Stimulated activated CD4-positive, alpha-beta T cell treated with anti-CD3 and anti-CD28 coated beads, Interleukin-15, amount 100 ng/mL, for 48 hours (primary cell): ENCODE measurements at regions not wholly inside any gene's neighbourhood (a gene's known extent, or its start where the extent isn't known, plus 50 kb on each side); places are given as distances from the start of the nearest gene placed in this dataset.

Source experiments
- DNase-seq, 2 donors: peaks; one replicate each; pipeline ENCODE4 v3.0.0-alpha.2; 2020; ENCODE audit warnings: low read depth in 2 of 2

DNA sequence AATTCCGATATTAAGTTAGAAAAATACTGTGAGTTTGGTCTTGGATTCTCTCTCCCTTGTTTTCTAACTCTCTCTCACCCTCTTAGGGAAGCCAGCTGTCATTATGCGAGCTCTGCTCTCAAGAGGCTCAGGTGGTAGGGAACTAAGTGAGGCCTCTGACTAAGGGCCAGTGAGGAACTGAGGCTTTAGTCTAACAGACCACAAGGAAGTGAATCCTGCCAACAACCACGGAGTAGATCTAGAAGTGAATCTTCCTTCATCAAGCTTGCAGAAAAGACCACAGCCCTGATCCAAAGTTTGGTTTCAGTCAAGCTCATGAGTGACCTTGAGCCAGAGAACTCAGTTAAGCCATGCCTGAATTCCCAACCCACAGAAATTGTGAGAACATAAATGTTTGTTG, 180.1 kb upstream of the PRMT6 start:
- no peak for DNase-seq

DNA sequence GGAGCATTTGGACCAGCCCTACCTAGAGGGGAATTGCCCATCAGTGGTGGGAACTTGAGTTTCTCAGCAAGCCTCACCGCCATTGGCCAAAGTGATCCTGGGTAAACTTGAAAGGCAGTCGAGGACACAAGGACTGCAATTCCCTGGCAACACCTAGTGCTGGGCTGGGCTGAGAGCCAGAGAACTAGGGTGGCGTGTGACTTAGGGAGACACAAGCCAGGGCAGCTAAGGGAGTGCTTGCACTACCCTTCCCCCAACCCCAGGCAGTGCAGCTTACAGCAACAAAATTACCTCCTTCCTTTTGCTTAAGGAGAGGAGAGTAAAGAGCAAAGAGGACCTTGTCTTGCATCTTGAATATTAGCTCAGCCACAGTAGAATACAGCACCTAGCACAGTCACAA, 176.9 kb upstream of the PRMT6 start:
- DNase-seq = no peak

DNA sequence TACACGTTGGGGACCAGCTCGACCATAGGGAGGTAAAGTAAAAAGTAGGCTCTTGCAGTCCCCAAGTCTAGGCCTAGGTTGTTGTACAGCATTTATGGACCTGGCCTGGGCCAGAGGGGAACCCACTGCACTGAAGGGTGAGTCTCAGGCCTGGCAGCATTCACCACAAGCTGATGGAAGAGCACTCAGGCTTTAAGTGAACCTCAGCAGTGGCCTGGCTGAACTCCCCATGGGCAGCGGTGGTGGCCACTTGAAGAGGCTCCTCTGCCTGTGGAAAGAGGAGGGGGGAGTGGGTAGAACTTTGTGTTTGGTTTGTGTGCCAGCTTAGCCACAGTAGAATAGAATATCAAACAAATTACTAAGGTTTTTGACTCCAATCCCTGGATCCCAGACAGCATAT, 176.2 kb upstream of the PRMT6 start:
- no peak for DNase-seq

DNA sequence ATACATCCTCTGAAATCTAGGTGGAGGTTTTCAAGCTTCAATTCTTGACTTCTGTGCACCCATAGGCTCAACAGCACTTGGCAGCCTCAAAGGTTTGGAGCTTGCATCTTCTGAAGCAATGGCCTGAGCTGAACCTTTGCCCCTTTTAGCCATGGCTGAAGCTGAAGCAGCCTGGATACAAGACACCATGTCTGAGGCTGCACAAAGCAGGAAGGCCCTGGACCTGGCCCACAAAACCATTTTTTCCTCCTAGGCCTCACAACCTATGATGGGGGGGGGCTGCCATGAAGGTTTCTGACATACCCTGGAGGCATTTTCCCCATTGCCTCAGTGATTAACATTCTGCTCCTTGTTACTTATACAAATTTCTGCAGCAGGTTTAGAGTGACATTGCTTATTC, 173.3 kb upstream of the PRMT6 start:
- no peak for DNase-seq

DNA sequence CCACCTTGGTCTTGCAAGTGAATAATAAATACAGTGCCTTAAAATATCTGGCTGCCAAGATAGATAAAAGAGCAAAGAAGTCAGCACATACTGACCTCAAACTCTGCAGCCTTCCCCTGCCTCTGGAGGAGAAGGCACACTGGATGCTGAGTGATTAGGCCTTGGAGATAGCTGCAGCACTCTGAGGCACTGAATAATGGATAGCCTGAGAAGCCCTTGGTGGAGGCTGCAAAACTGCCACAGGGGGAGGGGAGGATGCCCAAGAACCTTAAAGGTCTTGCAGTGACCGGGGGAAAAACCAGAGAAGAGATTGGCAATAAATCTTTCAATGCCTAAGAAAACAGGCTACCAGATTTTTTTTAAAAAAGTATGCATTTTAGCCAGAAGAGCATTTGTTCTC, 167.4 kb upstream of the PRMT6 start:
- DNase-seq = no peak

DNA sequence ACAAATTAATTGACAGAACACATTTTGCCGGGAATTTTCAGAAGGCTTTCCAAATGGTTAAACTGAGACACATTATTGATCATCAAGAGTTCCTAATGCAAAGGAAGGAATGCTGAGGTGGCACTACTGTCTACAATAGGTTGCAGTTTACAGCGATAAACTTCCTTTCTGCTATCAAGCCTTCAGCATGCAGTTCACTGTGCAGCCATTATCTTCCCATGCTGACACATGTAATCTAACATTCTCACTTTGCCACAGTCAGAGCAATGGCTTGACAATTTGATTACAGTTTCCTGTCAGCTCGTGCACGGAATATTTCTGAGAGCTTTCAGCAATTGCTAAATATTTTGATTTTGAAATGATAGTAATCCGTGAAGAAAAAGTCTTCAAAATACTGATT, 166.9 kb upstream of the PRMT6 start:
- DNase-seq = no peak

DNA sequence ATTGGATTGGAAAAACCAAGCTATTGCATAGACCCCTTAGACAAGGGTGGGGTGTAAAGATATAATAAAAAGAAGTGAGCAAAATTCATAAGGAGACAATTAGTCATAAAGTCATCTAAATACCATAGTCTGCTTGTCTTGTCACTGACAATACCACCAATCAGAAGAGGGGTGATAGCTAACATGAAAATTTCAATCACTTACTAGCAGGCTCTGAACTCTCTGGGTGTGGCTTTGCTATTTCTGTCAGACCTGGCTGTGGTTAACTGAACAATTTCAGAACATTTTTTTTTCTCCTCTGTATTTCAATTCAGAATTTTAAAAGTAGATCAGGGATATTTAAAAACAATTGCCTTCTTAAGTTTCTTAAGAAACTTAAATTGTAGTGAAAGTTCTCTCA, 158.5 kb upstream of the PRMT6 start:
- no peak for DNase-seq

DNA sequence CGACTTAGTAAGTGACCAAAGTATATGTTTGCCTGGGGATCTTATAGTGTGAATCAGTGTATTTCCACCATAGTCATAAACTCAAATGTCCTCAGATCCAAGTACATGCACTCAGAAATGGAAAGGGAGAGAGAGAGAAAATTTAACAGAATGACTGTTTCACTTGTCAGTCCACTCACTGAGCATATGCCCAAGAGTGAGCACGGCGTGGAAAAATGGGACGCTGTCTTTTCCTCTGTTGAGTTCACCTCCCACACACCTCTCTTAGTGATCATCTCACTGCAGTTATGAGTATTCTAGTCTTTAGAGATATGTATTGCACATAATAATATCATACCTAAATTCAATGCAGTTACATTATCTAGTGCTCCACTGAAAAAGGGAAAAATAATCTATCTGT, 156.8 kb upstream of the PRMT6 start:
- DNase-seq = no peak

DNA sequence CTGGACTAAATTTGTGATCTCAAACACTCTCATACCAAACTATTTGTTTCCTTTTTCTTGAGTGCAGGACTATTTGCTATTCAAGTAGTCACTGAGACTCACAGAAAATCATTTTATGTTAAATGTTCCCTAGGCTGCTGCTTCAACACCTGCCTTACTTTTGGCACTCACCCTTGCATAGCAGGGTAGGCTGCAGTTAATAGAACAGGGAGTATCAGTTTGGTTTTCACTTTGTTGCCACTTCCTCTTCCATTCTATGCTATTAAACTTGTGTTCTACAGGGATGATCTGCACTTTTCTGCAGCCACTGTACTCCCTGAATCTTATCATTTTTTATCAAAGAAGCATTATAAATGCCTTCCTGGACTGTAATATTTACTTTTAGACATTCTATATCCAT, 148.7 kb upstream of the PRMT6 start:
- DNase-seq = no peak

DNA sequence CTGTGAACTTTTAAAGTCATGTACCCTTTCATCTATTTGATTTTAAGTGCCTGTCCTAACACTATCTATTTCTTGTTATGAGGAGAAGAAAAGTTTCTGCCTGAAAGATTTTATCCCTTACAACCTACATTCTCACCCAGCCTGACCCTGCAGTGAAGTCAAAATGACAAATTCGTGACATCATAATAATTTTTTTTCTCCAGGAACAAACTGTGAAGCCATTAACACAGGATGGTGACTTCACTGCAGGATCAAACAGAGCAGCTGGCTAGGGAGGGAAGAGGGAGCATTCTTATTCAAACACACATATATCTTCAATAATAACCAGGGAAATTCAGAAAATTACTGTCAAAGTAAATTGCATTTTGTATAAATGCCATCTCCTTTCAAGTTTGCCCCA, 147.8 kb upstream of the PRMT6 start:
- DNase-seq = no peak

DNA sequence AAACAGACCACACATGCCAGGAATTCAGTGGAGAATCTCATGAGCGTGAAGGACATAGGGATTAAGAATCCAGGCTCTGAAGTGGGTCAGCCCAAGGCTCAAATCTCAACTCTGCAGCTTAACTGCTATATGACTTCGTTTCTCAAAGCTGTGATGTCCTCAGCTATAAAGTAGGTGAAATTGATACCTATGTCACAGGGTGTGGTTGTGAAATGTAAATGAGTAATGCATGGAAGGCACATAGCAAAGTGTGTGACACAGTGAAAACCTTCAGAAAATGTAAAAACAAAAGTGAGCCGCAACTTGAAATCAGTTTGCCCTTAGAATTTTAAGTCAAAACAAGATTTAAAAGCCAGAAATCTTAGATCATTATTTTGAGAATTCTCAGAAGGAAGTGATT, 145.7 kb upstream of the PRMT6 start:
- DNase-seq = no peak

DNA sequence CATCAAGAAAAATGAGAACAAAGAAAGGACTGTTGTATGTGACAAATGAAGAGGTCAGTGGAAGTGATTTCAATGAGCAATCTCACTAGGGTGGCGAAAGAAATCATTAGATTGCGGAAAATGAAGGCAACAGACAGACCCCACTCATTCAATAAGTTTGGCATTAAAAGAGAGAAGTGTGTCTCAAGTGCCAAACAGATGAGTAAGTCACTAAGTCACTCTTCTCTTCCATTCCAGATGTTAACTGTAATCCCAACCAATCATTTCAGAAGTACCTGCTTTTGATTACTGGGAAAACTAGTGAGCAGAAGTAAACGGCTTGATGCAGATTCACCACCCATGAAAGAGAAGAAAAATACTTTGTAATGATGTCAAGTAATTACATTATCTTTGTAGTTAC, 144.3 kb upstream of the PRMT6 start:
- DNase-seq = no peak

DNA sequence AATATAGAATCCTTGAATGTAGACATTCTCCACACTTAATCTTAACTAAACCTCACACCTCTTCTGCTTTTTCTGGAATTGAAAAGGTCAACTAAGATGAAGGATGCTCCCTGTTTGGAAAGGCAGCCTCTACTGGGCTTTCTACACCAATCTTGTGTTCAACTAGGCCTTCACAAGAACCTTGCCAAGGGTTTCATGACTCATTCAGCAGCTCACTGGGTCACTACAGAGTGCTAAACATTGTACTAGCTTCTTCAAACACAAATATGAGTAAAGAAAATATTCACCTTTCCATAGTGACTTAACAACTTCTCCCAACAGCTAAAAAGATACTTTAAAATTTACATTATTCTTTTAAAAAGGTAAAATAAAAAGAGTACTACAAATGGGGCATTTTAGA, 135.3 kb upstream of the PRMT6 start:
- DNase-seq = no peak

DNA sequence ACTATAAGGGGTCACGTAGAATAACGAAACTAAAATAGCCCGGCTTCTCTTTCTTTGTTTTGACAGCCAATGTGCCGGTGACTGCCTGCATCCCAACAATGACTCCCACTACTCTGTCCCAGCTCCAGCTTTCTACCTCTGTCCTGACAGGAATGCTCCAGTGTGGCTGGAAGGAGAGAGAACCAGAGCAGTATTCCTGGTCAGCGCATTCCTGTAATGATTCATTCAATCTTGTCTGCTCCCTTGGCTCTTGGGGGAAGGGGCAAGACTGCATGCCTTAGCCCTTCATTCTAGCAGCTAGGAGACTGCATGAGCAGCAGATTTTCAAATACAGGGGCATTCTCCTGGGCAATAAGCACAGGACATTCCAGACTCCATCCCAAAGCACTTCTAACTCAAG, 132.1 kb upstream of the PRMT6 start:
- DNase-seq = no peak

DNA sequence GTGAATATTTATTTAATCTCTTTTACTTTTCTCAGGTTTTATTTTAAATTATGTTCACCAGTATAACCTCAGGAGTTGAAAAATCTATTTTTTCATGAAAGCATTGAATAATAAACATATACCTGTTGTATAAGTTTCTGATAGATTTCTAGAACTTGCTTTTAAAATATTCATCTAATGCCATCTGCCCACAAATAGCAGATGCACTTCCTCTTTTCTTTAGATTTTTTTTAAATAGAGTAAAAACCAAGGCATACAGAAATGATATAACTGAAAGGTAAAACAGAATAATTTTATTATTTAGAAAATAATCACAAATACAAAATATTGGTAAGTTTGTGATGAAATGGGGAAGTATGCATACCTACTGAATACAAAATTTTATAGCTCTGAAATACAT, 130.7 kb upstream of the PRMT6 start:
- DNase-seq = no peak

DNA sequence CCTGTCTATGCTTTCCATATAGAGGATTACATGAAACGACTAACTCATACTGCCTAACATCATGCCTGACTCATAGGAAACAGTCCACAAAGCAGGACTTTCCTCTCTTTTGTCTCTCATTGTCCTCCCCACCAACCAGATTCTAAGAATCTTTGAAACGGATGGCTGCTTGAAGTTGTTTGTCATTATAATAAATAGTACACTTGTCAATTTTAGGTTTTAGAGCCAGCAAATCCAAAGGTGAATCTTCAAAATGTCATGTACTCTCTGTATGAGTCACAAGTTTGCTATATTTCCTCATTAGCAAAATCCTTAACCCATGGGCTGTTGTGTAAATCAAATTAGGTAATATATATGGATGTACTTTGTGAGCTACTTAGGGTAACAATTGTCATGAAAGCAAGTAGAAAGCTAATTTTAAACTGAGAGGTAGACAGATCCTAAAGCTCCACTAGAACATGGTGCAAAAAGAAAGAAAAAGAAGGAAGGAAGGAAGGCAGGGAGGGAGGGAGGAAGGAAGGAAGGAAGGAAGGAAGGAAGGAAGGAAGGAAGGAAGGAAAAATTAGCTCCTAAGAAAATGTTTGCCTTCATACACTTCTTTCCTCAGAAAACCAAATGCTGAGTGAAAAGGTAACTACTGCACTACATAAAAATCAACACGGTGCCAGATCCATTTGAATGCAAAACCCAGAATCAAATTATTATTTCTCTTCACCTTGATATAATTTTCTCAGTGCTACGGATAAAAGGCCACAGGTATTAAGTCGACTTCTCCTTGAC, 129.5 kb upstream of the PRMT6 start:
- no peak for DNase-seq

DNA sequence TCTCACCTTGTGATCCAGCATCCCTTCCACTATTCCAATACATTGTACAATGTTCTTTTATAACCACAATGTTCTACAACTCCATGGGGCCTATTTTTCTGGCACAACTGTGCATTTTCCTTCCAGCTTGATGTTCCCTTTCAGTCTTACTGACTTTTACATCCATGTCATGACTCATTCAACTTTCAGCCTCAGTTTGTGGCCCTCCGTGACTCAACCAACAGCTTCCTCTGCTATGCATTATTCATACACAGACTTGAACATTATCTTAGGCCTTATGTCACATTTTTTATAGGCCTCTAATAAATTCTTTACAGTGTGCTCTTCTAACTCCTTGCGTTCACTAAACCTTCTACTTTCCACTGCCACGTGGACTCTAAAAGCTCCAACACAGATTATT, 119.4 kb upstream of the PRMT6 start:
- DNase-seq = no peak

DNA sequence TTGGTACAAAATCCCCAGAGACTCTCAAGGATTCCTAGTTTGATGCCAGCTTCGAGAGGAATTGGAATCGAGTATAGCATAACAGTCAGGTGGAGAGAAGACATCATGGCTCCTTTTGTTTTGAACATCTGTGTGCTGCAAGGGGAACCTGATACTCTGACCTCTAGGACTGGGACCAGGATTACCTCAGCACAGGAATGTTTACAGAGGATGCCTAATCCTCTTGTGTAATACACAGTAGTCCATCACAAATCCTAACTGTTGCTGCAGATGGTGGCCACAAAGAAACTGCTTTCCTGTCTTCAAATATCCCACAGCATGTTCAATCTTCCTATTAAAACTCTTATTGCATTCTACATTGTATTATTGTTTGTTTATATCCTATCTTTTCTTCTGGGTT, 111.8 kb upstream of the PRMT6 start:
- no peak for DNase-seq

DNA sequence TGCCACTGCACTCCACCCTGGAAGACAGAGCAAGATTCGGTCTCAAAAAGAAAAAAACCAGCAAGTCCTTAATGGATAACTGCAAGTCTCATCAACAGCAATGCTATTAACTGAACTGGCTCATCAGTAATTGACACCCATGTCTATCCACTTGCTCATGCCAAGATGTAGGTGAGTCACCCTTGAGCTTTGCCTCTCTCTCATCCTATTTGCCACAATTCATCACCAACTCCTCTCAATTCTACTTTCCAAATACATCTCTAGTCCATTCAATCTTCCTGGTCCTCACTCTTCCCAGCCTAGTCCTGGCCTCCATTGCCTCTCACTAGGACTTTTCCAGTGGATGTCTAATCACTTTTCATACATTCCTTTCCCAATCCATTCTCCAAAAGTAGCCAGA, 103.7 kb upstream of the PRMT6 start:
- no peak for DNase-seq

DNA sequence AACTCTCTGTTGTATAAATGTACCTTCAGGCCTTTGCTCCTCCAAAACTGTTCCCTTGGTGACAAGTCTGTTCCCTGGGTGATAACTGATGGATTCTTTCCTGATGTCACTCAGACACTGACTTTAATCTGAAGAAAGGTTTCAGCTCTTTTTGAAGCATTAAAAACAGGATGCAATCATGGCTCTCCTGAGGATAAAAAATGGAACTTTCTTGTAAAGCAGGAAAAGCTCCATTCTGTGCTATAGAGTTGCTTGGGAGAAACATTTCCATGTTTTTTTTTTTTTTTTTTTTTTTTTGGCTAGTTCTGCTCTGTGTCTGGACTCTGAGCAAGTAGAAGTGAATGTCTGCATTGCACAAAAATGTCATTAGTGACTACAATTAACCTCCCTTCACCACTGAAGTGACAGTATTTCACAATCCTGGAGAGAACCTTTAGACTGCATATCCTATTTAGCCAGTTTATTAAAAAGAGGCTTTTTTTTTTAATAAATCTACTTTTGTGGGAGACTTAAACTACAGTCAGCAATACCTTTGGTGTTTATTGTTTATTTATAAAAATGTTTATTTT, 101.7 kb upstream of the PRMT6 start:
- DNase-seq = no peak

DNA sequence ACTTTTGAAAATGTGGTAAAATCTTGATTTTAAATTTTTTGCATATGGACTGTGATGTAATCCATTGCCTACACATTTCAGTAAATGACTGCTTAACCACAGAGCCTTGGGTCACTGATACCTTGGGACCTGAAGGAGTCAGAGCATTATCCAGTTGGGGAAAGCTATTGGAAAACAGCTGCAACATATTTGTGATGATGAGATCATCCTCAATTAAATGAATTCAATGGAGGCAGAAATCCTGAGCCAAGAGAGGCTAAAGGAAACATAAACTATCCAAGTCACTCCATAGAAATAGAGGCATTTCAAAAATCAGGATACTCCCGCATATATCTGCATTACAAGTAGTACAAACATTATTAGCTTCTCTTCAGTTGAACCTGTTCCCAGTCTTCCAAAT, 99.8 kb upstream of the PRMT6 start:
- DNase-seq = no peak

DNA sequence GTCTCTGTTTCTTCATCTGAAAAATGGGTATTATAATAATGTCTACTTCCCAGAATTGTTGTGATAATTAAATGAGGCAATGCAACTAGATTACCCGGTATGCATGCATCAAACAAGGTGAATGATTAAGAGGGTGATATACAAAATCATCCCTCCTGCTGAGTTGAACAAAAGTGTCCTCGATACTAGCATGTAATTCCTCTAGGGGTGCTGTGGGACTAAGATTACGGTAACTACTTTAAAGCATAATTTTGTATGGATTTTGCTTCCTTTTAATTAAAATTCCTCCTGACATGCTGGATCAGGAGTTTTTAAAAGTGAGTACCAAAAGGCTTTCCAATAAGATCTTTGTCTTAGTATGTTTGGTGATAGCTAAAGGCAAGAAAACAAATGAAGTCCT, 98.7 kb upstream of the PRMT6 start:
- no peak for DNase-seq

DNA sequence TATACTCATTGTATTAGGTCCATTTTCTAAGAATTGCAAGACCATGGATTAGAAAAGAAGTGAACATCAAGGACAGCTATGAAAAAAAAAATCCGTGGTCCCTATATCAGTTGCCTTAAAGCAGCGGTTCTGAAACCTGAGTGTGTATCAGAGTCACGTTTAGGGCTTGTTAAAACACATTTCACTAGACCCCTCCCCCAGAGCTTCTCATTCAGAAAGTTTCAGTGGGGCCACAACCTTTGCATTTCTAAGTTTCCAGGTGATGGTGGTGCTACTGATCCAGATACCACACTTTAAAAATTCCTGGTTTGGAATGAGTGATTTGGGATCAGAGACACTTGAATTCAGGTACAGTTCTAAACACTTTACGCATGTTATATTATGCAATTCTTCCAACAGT, 96.1 kb upstream of the PRMT6 start:
- DNase-seq = no peak

DNA sequence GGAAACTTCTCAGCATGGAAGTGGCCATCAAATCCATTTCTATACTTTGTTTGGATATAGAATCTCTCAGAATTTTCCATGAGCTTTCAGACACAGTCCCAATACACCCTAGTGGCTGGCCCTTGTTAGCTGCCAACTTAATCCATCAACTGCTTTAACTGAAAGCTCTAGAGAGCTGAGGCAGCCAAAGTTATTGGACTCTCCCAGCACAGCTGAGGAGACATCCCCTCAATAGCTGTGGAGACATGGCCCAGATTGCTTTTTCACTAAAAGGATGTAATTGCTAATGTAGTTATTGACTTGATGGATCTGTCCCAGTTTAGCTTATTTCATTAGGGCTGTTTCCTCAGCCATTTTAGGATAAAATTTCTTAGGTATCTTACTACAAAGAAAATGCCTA, 94.8 kb upstream of the PRMT6 start:
- DNase-seq = no peak
